ENCODE measurements at regions not wholly inside any gene's neighbourhood (a gene's known extent, or its start where the extent isn't known, plus 50 kb on each side); places are given as distances from the start of the nearest gene placed in this dataset.

DNA sequence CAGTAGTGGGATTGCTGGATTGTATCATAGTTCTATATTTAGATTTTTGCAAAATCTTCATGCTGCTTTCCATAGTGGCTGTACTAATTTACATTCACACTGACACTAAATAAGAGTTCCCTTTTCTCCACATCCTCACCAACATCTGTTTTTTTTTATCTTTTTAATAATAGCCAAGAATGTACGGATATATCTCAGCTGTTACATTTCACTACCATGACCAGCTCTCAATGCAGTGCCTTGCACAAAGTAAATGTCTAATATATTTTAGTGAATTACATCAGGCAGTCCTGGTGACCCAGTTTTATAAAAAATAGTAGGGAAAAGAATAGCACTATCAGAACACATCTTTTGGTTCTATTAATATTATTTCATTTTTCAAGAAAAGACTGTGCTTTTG, 161.8 kb downstream of the LNPK start:
- Histone ChIP-seq H3K36me3 (ENCODE audit: control insufficient read depth in 3 of 3, insufficient read depth in 2 of 3, low read depth in 1 of 3, low read length in 3 of 3) (no peaks in the 10 kb centered on the region), H3K27ac (ENCODE audit: low read depth in 1 of 3, low read length in 2 of 3) (no peak overlapping the region), H3K4me3 (ENCODE audit: low read depth in 1 of 3, low read length in 3 of 3) (no peak overlapping the region), H3K27me3 (ENCODE audit: control insufficient read depth in 3 of 3, insufficient read depth in 3 of 3, low read length in 3 of 3) (peaks cover 0 to 2% (median 0%) of the 10 kb centered on the region in 3 donors), H3K9me3 (ENCODE audit: control insufficient read depth in 2 of 2, insufficient read depth in 1 of 2, low read depth in 1 of 2, low read length in 1 of 2) (no peaks in the 10 kb centered on the region), H3K4me1 (ENCODE audit: control insufficient read depth in 3 of 3, insufficient read depth in 2 of 3, low read depth in 1 of 3, low read length in 2 of 3) (no peaks in the 10 kb centered on the region)
- DNase-seq (no peak), FAIRE-seq (no peak)
- WGBS, 3 donors = 72 to 86% (median 83%) methylated on average over 1 of the region's 1 CpG

DNA sequence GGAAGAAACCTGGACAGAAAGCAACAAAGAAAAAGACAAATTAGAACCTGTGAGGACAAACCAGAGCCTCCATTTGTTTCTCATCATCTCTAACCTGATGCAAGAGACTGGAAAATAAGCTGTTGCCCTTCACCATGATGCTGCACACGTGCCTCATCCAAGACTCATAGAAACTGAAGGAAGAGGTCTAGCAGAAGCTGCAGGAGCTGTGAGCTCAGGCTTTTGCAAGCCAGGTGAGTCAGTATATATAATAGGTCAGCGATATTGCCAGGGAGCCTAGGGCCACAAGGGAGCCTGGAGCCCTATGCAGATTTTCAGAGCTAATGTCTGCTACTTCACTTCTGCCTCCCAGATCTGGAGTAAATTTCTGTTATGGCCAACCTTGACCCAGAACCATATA, 163.1 kb downstream of the LNPK start:
- peaks cover 0 to 2% (median 0%) of the 10 kb centered on the region in 3 donors for H3K27me3 ChIP-seq (ENCODE audit: control insufficient read depth in 3 of 3, insufficient read depth in 3 of 3, low read length in 3 of 3)
- FAIRE-seq (no peak), DNase-seq (no peak)
- H3K4me3 ChIP-seq (ENCODE audit: low read depth in 1 of 3, low read length in 3 of 3) = no peak overlapping the region
- no peaks in the 10 kb centered on the region for H3K9me3 ChIP-seq (ENCODE audit: control insufficient read depth in 2 of 2, insufficient read depth in 1 of 2, low read depth in 1 of 2, low read length in 1 of 2)
- WGBS, 3 donors = 75 to 86% (median 79%) methylated on average over 2 of the region's 2 CpGs
- H3K27ac ChIP-seq (ENCODE audit: low read depth in 1 of 3, low read length in 2 of 3) = no peak overlapping the region
- no peaks in the 10 kb centered on the region for H3K36me3 ChIP-seq (ENCODE audit: control insufficient read depth in 3 of 3, insufficient read depth in 2 of 3, low read depth in 1 of 3, low read length in 3 of 3)
- H3K4me1 ChIP-seq (ENCODE audit: control insufficient read depth in 3 of 3, insufficient read depth in 2 of 3, low read depth in 1 of 3, low read length in 2 of 3) = no peaks in the 10 kb centered on the region

- H3K27ac ChIP-seq (ENCODE audit: low read depth in 1 of 3, low read length in 2 of 3) = no peak overlapping the region
- FAIRE-seq (no peak), DNase-seq (no peak)
- no peak overlapping the region for H3K4me3 ChIP-seq (ENCODE audit: low read depth in 1 of 3, low read length in 3 of 3)
- 48 to 62% (median 61%) methylated on average over 3 of the region's 3 CpGs for WGBS, 3 donors
- H3K4me1 ChIP-seq (ENCODE audit: control insufficient read depth in 3 of 3, insufficient read depth in 2 of 3, low read depth in 1 of 3, low read length in 2 of 3) = no peaks in the 10 kb centered on the region
- no peaks in the 10 kb centered on the region for H3K9me3 ChIP-seq (ENCODE audit: control insufficient read depth in 2 of 2, insufficient read depth in 1 of 2, low read depth in 1 of 2, low read length in 1 of 2)
- H3K27me3 ChIP-seq (ENCODE audit: control insufficient read depth in 3 of 3, insufficient read depth in 3 of 3, low read length in 3 of 3) = peaks cover 0 to 2% (median 0%) of the 10 kb centered on the region in 3 donors
- no peaks in the 10 kb centered on the region for H3K36me3 ChIP-seq (ENCODE audit: control insufficient read depth in 3 of 3, insufficient read depth in 2 of 3, low read depth in 1 of 3, low read length in 3 of 3)
These were observed 165.0 kb downstream of the LNPK start for GRCh38 chr2:175837046-175837445.

GRCh38 chr2:175836361-175836760, 165.7 kb downstream of the LNPK start:
- no peak for DNase-seq
- Histone ChIP-seq H3K4me1 (ENCODE audit: control insufficient read depth in 3 of 3, insufficient read depth in 2 of 3, low read depth in 1 of 3, low read length in 2 of 3) (no peaks in the 10 kb centered on the region), H3K27ac (ENCODE audit: low read depth in 1 of 3, low read length in 2 of 3) (no peak overlapping the region), H3K4me3 (ENCODE audit: low read depth in 1 of 3, low read length in 3 of 3) (no peak overlapping the region), H3K36me3 (ENCODE audit: control insufficient read depth in 3 of 3, insufficient read depth in 2 of 3, low read depth in 1 of 3, low read length in 3 of 3) (no peaks in the 10 kb centered on the region), H3K27me3 (ENCODE audit: control insufficient read depth in 3 of 3, insufficient read depth in 3 of 3, low read length in 3 of 3) (peaks cover 0 to 2% (median 0%) of the 10 kb centered on the region in 3 donors), H3K9me3 (ENCODE audit: control insufficient read depth in 2 of 2, insufficient read depth in 1 of 2, low read depth in 1 of 2, low read length in 1 of 2) (no peaks in the 10 kb centered on the region)
- no peak for FAIRE-seq
- WGBS, 3 donors = 58 to 79% (median 79%) methylated on average over 2 of the region's 2 CpGs

DNA sequence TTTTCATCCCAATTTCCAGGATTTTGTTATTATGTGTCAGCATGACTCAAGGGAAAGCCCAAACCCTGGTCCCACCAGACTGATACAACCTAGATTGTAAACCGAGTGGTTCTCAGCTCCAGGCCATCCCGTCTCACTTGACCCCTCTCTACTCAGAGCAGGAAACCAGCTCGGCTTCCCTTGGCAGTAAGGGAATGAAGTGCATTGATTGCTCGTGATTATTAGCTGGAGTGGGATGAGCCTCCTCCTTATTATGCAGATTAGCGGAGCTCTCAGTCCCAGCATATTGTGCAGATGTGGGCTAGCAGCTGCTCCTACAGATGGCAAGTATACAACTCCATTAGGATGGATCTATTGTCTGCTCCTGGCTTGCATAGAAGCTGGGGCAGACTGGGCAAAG, 167.6 kb downstream of the LNPK start:
- DNase-seq (no peak), FAIRE-seq (no peak)
- WGBS, 3 donors = 54 to 58% (median 55%) methylated on average over 5 of the region's 5 CpGs

GRCh38 chr2:175832866-175833265, 169.2 kb downstream of the LNPK start:
- FAIRE-seq (no peak), DNase-seq (no peak)
- H3K4me3 ChIP-seq (ENCODE audit: low read depth in 1 of 3, low read length in 3 of 3) = no peak overlapping the region
- H3K27ac ChIP-seq (ENCODE audit: low read depth in 1 of 3, low read length in 2 of 3) = no peak overlapping the region
- no peaks in the 10 kb centered on the region for H3K36me3 ChIP-seq (ENCODE audit: control insufficient read depth in 3 of 3, insufficient read depth in 2 of 3, low read depth in 1 of 3, low read length in 3 of 3)
- no peaks in the 10 kb centered on the region for H3K9me3 ChIP-seq (ENCODE audit: control insufficient read depth in 2 of 2, insufficient read depth in 1 of 2, low read depth in 1 of 2, low read length in 1 of 2)
- peaks cover 0 to 6% (median 0%) of the 10 kb centered on the region in 3 donors for H3K27me3 ChIP-seq (ENCODE audit: control insufficient read depth in 3 of 3, insufficient read depth in 3 of 3, low read length in 3 of 3)
- H3K4me1 ChIP-seq (ENCODE audit: control insufficient read depth in 3 of 3, insufficient read depth in 2 of 3, low read depth in 1 of 3, low read length in 2 of 3) = no peaks in the 10 kb centered on the region

More for the DNA sequence above, 167.6 kb downstream of the LNPK start:
- Histone ChIP-seq H3K27ac (ENCODE audit: low read depth in 1 of 3, low read length in 2 of 3) (no peak overlapping the region), H3K27me3 (ENCODE audit: control insufficient read depth in 3 of 3, insufficient read depth in 3 of 3, low read length in 3 of 3) (peaks cover 0 to 6% (median 2%) of the 10 kb centered on the region in 3 donors), H3K4me3 (ENCODE audit: low read depth in 1 of 3, low read length in 3 of 3) (no peak overlapping the region), H3K36me3 (ENCODE audit: control insufficient read depth in 3 of 3, insufficient read depth in 2 of 3, low read depth in 1 of 3, low read length in 3 of 3) (no peaks in the 10 kb centered on the region), H3K4me1 (ENCODE audit: control insufficient read depth in 3 of 3, insufficient read depth in 2 of 3, low read depth in 1 of 3, low read length in 2 of 3) (no peaks in the 10 kb centered on the region), H3K9me3 (ENCODE audit: control insufficient read depth in 2 of 2, insufficient read depth in 1 of 2, low read depth in 1 of 2, low read length in 1 of 2) (no peaks in the 10 kb centered on the region)

GRCh38 chr2:175829741-175830140, 172.3 kb downstream of the LNPK start:
- Histone ChIP-seq H3K36me3 (ENCODE audit: control insufficient read depth in 3 of 3, insufficient read depth in 2 of 3, low read depth in 1 of 3, low read length in 3 of 3) (no peaks in the 10 kb centered on the region), H3K9me3 (ENCODE audit: control insufficient read depth in 2 of 2, insufficient read depth in 1 of 2, low read depth in 1 of 2, low read length in 1 of 2) (no peaks in the 10 kb centered on the region), H3K4me3 (ENCODE audit: low read depth in 1 of 3, low read length in 3 of 3) (no peak overlapping the region), H3K27ac (ENCODE audit: low read depth in 1 of 3, low read length in 2 of 3) (no peak overlapping the region), H3K4me1 (ENCODE audit: control insufficient read depth in 3 of 3, insufficient read depth in 2 of 3, low read depth in 1 of 3, low read length in 2 of 3) (no peaks in the 10 kb centered on the region), H3K27me3 (ENCODE audit: control insufficient read depth in 3 of 3, insufficient read depth in 3 of 3, low read length in 3 of 3) (peaks cover 0 to 6% (median 0%) of the 10 kb centered on the region in 3 donors)
- DNase-seq (no peak), FAIRE-seq (no peak)
- 75 to 88% (median 80%) methylated on average over 4 of the region's 4 CpGs for WGBS, 3 donors

GRCh38 chr2:175827856-175828255, 174.2 kb downstream of the LNPK start:
- H3K9me3 ChIP-seq (ENCODE audit: control insufficient read depth in 2 of 2, insufficient read depth in 1 of 2, low read depth in 1 of 2, low read length in 1 of 2) = no peaks in the 10 kb centered on the region
- peaks cover 0 to 10% (median 0%) of the 10 kb centered on the region in 3 donors for H3K27me3 ChIP-seq (ENCODE audit: control insufficient read depth in 3 of 3, insufficient read depth in 3 of 3, low read length in 3 of 3)
- no peak for DNase-seq
- no peaks in the 10 kb centered on the region for H3K36me3 ChIP-seq (ENCODE audit: control insufficient read depth in 3 of 3, insufficient read depth in 2 of 3, low read depth in 1 of 3, low read length in 3 of 3)
- H3K4me3 ChIP-seq (ENCODE audit: low read depth in 1 of 3, low read length in 3 of 3) = no peak overlapping the region
- 71 to 81% (median 76%) methylated on average over 2 of the region's 2 CpGs for WGBS, 3 donors
- no peak overlapping the region for H3K27ac ChIP-seq (ENCODE audit: low read depth in 1 of 3, low read length in 2 of 3)
- FAIRE-seq = no peak
- H3K4me1 ChIP-seq (ENCODE audit: control insufficient read depth in 3 of 3, insufficient read depth in 2 of 3, low read depth in 1 of 3, low read length in 2 of 3) = no peaks in the 10 kb centered on the region

DNA sequence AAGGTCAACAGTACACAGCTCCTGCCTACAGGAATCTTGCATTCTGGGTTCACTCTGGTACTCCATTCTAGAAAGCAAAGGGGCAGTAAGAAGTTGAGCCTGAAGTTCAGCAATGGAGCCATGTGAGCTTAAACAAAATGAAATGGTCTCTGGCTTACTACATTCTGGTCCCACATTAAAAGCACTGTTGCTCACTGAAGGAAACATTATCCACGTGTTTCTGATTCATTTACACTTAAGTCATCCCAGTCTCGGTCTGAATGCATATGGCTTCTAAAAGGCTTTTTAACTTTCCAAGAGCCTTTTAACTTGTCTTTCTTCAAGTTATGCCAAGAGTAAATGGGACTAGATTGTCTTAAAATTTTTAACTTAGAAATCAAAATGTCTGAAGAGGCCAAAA, 177.8 kb downstream of the LNPK start:
- H3K36me3 ChIP-seq (ENCODE audit: control insufficient read depth in 3 of 3, insufficient read depth in 2 of 3, low read depth in 1 of 3, low read length in 3 of 3) = no peaks in the 10 kb centered on the region
- no peak overlapping the region for H3K4me3 ChIP-seq (ENCODE audit: low read depth in 1 of 3, low read length in 3 of 3)
- no peaks in the 10 kb centered on the region for H3K9me3 ChIP-seq (ENCODE audit: control insufficient read depth in 2 of 2, insufficient read depth in 1 of 2, low read depth in 1 of 2, low read length in 1 of 2)
- 81 to 90% (median 87%) methylated on average over 2 of the region's 2 CpGs for WGBS, 3 donors
- peaks cover 0 to 4% (median 0%) of the 10 kb centered on the region in 3 donors for H3K27me3 ChIP-seq (ENCODE audit: control insufficient read depth in 3 of 3, insufficient read depth in 3 of 3, low read length in 3 of 3)
- FAIRE-seq = no peak
- H3K4me1 ChIP-seq (ENCODE audit: control insufficient read depth in 3 of 3, insufficient read depth in 2 of 3, low read depth in 1 of 3, low read length in 2 of 3) = no peaks in the 10 kb centered on the region
- no peak overlapping the region for H3K27ac ChIP-seq (ENCODE audit: low read depth in 1 of 3, low read length in 2 of 3)
- no peak for DNase-seq

Measured in small intestine (tissue), 7 donors.